Right hindlimb (tissue), 1 donor: ENCODE measurements at regions not wholly inside any gene's neighbourhood (a gene's known extent, or its start where the extent isn't known, plus 50 kb on each side); places are given as distances from the start of the nearest gene placed in this dataset.

Experiments used
- DNase-seq: peaks from one replicate; pipeline ENCODE4 v3.0.0-alpha.2; 2018

- no peak for DNase-seq
Measured at GRCh38 chr12:83196694-83197350, 510.1 kb downstream of the TMTC2 start.

GRCh38 chr12:83190631-83191390, 504.1 kb downstream of the TMTC2 start:
- no peak for DNase-seq

GRCh38 chr12:83186419-83186818, 499.7 kb downstream of the TMTC2 start:
- no peak for DNase-seq

GRCh38 chr12:83185241-83185640, 498.5 kb downstream of the TMTC2 start:
- DNase-seq: no peak
